ENCODE measurements at regions not wholly inside any gene's neighbourhood (a gene's known extent, or its start where the extent isn't known, plus 50 kb on each side); places are given as distances from the start of the nearest gene placed in this dataset.
A peak's percentile ranks its signal among the peaks of the same experiment; 100 is the strongest.

DNA sequence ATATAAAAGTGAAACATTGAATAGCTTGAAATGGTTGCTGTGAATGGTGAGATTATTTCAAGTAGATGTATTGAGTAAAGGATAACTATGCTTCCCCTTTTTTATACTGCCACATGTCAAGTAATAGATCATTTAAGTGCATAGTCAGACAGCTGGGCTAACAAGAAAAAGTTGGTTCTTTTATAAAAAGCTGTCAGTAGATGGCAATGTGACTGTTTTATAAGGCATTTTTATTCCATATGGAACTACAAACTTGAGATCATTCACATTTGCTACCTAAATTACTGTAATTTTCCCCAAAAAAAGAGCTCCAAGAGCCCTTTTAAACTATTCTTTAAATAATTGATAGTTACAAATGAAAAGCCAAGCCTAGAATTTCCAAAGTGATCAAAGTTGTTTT, 831.0 kb downstream of the C4orf33 start:
- no peak overlapping the region for H3K27ac ChIP-seq
- H2AFZ ChIP-seq: no peak overlapping the region
- no peaks in the 10 kb centered on the region for H3K9me2 ChIP-seq (replicated peaks; ENCODE audit: insufficient read depth)
- H3K4me2 ChIP-seq: no peak overlapping the region
- no peaks in the 10 kb centered on the region for H3K36me3 ChIP-seq (replicated peaks; ENCODE audit: insufficient read depth, low read depth)
- DNase-seq (ENCODE audit: low spot score): peak; percentile 18
- H3K4me3 ChIP-seq: no peak overlapping the region
- no peak for TF ChIP-seq EZH2phosphoT487 (IDR thresholded peaks at IDR 0.05; ENCODE audit: low read depth, severe bottlenecking, unreplicated experiment)
- TF ChIP-seq, protein P1, sequence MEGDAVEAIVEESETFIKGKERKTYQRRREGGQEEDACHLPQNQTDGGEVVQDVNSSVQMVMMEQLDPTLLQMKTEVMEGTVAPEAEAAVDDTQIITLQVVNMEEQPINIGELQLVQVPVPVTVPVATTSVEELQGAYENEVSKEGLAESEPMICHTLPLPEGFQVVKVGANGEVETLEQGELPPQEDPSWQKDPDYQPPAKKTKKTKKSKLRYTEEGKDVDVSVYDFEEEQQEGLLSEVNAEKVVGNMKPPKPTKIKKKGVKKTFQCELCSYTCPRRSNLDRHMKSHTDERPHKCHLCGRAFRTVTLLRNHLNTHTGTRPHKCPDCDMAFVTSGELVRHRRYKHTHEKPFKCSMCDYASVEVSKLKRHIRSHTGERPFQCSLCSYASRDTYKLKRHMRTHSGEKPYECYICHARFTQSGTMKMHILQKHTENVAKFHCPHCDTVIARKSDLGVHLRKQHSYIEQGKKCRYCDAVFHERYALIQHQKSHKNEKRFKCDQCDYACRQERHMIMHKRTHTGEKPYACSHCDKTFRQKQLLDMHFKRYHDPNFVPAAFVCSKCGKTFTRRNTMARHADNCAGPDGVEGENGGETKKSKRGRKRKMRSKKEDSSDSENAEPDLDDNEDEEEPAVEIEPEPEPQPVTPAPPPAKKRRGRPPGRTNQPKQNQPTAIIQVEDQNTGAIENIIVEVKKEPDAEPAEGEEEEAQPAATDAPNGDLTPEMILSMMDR (IDR thresholded peaks at IDR 0.05; ENCODE audit: poor library complexity): peak; percentile 42
- no peaks in the 10 kb centered on the region for H3K9me3 ChIP-seq (ENCODE audit: low read depth)
- H3K79me2 ChIP-seq: no peaks in the 10 kb centered on the region
- no peaks in the 10 kb centered on the region for H3K4me1 ChIP-seq (ENCODE audit: insufficient read depth)
- H4K20me1 ChIP-seq (ENCODE audit: insufficient read depth, poor library complexity, severe bottlenecking): no peaks in the 10 kb centered on the region
- H3K27me3 ChIP-seq: no peaks in the 10 kb centered on the region

DNA sequence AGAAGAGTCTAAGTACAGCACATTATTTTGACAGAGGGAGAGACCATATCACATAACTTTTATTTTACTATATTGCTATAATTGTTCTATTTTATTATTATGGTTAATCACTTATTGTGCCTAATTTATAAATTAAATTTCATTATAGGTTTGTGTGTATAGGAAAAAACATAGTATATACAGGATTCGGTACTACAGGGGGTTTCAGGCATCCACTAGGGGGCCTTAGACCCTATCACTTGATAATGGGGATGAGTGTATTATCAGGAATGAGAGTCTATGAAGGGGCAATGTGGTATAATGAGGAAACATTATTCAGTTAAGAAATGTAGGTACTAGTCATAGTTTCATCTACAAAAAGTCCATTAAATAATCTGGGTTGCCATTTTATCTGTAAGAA, 833.1 kb downstream of the C4orf33 start:
- DNase-seq (ENCODE audit: low spot score): peak; percentile 7
- H3K36me3 ChIP-seq (replicated peaks; ENCODE audit: insufficient read depth, low read depth): no peaks in the 10 kb centered on the region
- 76% methylated on average over 1 of the region's 1 CpG for WGBS (ENCODE audit: low lambda C conversion rate, missing lambda C conversion rate)
- H3K27ac ChIP-seq: no peak overlapping the region
- H4K20me1 ChIP-seq (ENCODE audit: insufficient read depth, poor library complexity, severe bottlenecking): no peaks in the 10 kb centered on the region
- no peaks in the 10 kb centered on the region for H3K9me3 ChIP-seq (ENCODE audit: low read depth)
- H2AFZ ChIP-seq: no peak overlapping the region
- TF ChIP-seq, protein P1 (IDR thresholded peaks at IDR 0.05; ENCODE audit: poor library complexity): peak; percentile 31
- TF ChIP-seq EZH2phosphoT487 (IDR thresholded peaks at IDR 0.05; ENCODE audit: low read depth, severe bottlenecking, unreplicated experiment): no peak
- no peak overlapping the region for H3K4me2 ChIP-seq
- no peaks in the 10 kb centered on the region for H3K9me2 ChIP-seq (replicated peaks; ENCODE audit: insufficient read depth)
- H3K79me2 ChIP-seq: no peaks in the 10 kb centered on the region
- no peaks in the 10 kb centered on the region for H3K4me1 ChIP-seq (ENCODE audit: insufficient read depth)
- H3K27me3 ChIP-seq: no peaks in the 10 kb centered on the region
- H3K4me3 ChIP-seq: no peak overlapping the region

DNA sequence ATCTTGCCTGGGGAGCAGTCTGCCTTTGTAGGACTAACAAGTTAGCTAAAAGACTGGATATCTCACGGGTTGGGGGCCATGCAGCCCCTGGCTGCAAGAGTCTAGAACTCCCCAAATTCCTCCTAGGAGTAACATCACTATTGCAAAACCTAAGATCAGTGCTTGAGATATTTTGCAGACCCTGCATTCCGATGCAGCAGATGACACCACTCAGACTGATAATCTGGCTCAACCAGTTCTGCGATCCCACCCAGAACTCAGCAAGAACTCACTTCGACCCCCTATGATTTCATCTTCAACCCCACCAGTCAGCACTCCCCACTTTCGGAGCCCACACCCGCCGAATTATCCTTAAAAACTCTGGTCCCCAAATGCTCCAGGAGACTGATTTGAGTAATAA, 834.0 kb downstream of the C4orf33 start:
- WGBS (ENCODE audit: low lambda C conversion rate, missing lambda C conversion rate): 64% methylated on average over 7 of the region's 7 CpGs
- DNase-seq (ENCODE audit: low spot score): no peak
- no peak for TF ChIP-seq EZH2phosphoT487 (IDR thresholded peaks at IDR 0.05; ENCODE audit: low read depth, severe bottlenecking, unreplicated experiment)
- TF ChIP-seq, protein P1 (IDR thresholded peaks at IDR 0.05; ENCODE audit: poor library complexity): no peak
- no peak for TF ChIP-seq EZH2 (IDR thresholded peaks at IDR 0.05; ENCODE audit: borderline replicate concordance)

DNA sequence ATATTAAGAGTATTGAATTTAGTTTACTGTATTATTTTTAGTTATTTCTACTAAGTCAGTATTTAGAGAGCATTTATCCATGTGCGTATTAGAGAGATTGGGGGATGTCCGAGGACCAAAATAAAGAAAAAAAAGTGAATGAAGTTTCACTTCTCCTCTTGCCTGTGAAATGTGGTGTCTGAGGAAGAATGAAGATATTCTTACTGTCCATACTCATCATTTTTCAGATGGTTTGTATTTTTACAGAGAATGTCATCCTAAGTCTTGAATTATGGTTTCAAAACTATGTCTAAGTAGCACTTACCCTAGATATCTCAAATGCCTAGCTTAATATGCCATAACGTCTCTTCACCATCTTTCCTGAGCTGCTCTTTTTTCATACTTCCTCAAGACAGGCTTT, 854.3 kb downstream of the C4orf33 start:
- Histone ChIP-seq H3K79me2 (no peaks in the 10 kb centered on the region), H2AFZ (no peak overlapping the region), H3K36me3 (replicated peaks; ENCODE audit: insufficient read depth, low read depth) (no peaks in the 10 kb centered on the region), H4K20me1 (ENCODE audit: insufficient read depth, poor library complexity, severe bottlenecking) (no peaks in the 10 kb centered on the region), H3K4me3 (no peak overlapping the region), H3K9me3 (ENCODE audit: low read depth) (no peaks in the 10 kb centered on the region), H3K27ac (no peak overlapping the region), H3K27me3 (no peaks in the 10 kb centered on the region), H3K9me2 (replicated peaks; ENCODE audit: insufficient read depth) (no peaks in the 10 kb centered on the region), H3K4me1 (ENCODE audit: insufficient read depth) (no peaks in the 10 kb centered on the region), H3K4me2 (no peak overlapping the region)
- no peak for DNase-seq (ENCODE audit: low spot score)
- WGBS (ENCODE audit: low lambda C conversion rate, missing lambda C conversion rate): 89% methylated on average over 3 of the region's 3 CpGs
- TF ChIP-seq, protein P1 (IDR thresholded peaks at IDR 0.05; ENCODE audit: poor library complexity): no peak
- TF ChIP-seq EZH2 (IDR thresholded peaks at IDR 0.05; ENCODE audit: borderline replicate concordance): no peak
- no peak for TF ChIP-seq EZH2phosphoT487 (IDR thresholded peaks at IDR 0.05; ENCODE audit: low read depth, severe bottlenecking, unreplicated experiment)

More for the DNA sequence above, 834.0 kb downstream of the C4orf33 start:
- no peaks in the 10 kb centered on the region for H3K36me3 ChIP-seq (replicated peaks; ENCODE audit: insufficient read depth, low read depth)
- no peaks in the 10 kb centered on the region for H3K4me1 ChIP-seq (ENCODE audit: insufficient read depth)
- no peak overlapping the region for H3K4me2 ChIP-seq
- no peaks in the 10 kb centered on the region for H3K9me2 ChIP-seq (replicated peaks; ENCODE audit: insufficient read depth)
- H2AFZ ChIP-seq: no peak overlapping the region
- H3K79me2 ChIP-seq: no peaks in the 10 kb centered on the region
- no peak overlapping the region for H3K27ac ChIP-seq
- no peaks in the 10 kb centered on the region for H3K27me3 ChIP-seq
- no peaks in the 10 kb centered on the region for H3K9me3 ChIP-seq (ENCODE audit: low read depth)
- H4K20me1 ChIP-seq (ENCODE audit: insufficient read depth, poor library complexity, severe bottlenecking): no peaks in the 10 kb centered on the region
- H3K4me3 ChIP-seq: no peak overlapping the region

Measured in hepatocyte (in vitro differentiated cells).